HG02884 (cell line): ENCODE measurements at regions not wholly inside any gene's neighbourhood (a gene's known extent, or its start where the extent isn't known, plus 50 kb on each side); places are given as distances from the start of the nearest gene placed in this dataset.

Experiments
- ATAC-seq: cut with Tn5 transposase; IDR thresholded peaks from one replicate; pipeline ENCODE4 v1.9.1; 2021; ENCODE audit warnings: mild to moderate bottlenecking, moderate library complexity; ENCODE audit not compliant: unreplicated experiment

DNA sequence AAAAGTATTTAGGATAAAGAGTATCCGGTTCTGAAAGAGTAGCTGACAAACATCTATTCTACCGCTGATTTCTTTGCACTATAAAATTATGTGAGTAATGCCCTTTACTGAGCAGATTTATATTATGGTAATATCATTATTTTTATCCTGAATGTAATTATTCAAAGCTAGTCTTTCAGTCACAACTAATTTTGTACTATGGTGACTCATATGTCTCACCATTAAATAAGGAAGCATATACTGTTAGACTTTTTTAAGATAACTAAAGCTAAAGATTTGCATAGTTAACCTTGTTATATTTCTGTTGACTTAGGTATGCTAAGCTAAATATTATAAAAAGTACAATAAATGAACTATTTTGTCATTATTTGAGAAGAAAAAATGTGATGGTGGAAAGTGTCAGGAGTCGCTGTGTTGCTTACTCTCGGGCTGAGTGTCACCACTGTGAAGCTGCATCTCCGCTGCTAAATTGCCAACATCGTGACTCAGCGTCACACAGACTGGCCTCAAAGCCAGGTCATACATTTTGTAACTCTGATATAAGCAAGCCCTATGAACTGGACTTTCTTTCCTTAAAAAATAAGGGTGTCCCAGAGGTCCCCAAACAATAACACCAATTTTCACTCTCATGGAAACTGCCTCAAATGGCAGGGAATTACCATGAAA lies 69.1 kb upstream of the SSTR1 start:
- no peak for ATAC-seq

DNA sequence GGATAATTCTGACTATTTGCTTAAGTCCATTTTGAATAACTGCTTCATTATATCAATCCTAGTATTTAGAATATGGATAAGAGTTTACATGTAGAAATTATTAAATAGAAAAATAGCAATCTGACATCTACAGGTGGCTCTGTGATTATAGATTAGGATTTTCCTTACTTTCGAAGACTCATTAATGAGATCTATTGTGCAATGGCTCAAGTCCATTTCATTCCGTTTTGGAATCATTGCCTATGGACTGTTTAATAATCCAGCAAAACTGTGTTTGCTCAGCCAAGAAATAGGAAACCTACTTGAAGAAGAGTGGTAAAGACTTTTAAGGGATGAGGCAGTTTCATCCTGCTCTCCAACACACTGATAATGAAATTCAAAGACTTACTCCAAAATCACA lies 67.8 kb upstream of the SSTR1 start:
- ATAC-seq: no peak

DNA sequence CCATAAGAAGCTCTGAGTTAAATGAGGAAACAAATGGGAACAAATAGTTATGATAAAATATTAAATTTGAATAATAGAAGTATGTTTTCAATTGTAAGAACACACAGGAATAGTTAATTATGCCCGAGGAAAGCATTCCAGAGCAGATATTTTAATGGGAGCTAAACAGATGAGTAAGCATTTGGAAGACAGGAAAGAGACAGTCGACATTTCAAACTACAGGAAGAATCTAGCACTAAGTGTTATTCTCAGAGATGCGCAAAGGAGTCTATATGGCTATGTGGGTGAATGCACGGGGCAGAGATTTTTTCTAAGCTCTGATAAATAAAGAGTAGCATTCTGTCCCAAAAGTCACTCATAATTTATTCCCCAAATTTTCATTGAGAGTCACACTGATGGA lies 64.5 kb upstream of the SSTR1 start:
- ATAC-seq: no peak

DNA sequence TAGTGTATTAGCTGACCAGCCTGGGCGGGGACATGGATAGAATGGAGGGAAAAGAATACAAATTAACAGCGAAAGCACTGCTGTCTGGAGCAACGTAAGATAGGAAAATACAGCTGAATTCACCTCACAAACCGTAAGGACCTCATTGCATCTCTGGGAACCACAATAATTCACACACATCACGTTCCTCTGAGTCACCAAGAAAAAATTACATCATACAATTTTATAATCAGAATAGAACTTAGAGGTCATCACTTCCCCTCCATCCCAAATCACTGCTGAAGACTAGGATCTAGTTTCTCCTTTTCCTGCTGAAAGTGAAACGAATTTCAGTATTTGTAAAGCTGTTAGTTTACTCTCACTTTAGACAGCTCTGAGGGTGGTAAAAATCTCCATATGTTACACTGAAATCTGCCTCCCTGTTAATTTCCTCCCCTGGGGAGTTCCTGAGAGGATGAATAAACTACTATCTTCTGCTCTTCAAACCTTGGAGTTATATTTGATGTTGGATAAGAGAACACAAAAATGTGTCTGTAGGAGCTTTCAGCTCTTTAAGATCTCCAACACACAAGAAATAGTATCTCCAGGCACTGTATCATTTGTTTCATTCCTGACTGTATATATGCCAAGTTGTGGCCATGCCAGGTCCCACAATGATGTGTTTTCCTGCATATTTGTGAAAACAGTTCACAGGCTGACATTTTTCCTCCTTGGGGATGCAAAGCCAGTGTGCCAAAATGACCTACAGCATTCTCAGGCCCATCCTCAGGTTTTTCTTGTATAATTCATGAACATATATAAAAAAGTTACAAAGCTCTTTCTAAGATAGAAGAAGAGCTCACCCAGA lies 63.8 kb upstream of the SSTR1 start:
- ATAC-seq: no peak

DNA sequence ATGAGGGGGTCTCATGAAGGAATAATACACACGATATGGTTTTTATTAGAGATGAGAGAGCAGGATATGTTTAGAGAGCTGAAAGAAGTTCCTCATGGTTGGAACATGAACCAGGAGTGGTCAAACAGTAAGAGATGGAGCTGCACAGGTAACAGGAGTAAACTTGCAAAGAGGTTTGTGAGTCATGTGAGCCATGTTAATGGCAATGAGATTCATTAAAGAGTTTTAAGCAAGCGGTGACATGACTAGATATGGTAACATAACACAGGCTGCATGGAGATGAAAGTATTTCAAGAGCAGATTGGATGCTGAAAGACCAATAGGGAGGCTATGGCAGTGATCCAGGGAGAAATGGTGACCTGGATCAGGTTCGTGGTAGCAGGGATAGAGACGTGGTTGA lies 62.6 kb upstream of the SSTR1 start:
- no peak for ATAC-seq

DNA sequence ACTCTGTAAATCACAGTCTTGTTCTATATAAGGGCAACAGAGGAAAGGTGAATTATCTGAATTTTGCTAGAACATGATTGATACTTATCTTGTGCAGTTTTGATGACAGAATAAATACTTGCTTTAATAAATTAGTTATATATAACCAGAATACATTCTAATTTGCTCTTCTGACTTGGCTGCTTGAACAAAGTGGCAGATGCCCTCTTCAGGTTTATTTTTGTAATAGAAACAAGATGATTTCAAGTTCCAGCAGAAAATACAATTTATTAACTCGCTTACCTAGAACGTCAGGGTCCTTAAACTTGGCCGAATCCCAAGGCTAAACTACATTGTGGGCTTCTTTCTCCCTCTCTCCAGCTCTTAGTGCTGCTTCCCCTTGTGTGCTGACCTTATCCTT lies 57.6 kb upstream of the SSTR1 start:
- ATAC-seq: no peak
